HG02798 (cell line): ENCODE measurements at regions not wholly inside any gene's neighbourhood (a gene's known extent, or its start where the extent isn't known, plus 50 kb on each side); places are given as distances from the start of the nearest gene placed in this dataset.
"Not testable (repeated sequence)": the region's sequence is repeated elsewhere in the genome, so short reads cannot be mapped to it uniquely, and the experiment has no call there.

Source experiments
- ATAC-seq: cut with Tn5 transposase; IDR thresholded peaks from one replicate; pipeline ENCODE4 v1.9.1; 2021; ENCODE audit warnings: mild to moderate bottlenecking; ENCODE audit not compliant: unreplicated experiment, poor library complexity

DNA sequence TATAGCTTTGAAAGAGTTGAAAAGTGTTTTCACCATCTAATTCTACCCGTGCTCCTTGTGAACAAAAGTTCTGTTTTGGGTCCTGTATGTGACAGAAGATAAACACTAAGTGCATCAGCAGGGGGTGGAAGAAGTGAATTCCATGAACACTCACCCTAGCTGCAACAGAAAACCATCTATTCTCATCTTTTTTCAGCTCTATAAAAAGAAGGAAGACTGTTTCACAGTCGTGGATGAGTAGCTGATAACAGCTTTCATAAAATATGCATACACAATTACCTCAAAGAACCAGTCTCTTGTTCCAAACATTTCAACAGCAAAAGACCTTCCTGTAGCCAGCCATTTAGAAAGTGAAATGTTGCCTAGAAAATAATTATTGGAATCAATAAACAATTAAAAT lies 281.7 kb upstream of the RASGRP1 start:
- ATAC-seq, result no peak

GRCh38 chr15:38847666-38848065 lies 283.1 kb upstream of the RASGRP1 start:
- ATAC-seq, result no peak

- no peak for ATAC-seq
These were observed 284.4 kb upstream of the RASGRP1 start for GRCh38 chr15:38849046-38849445.

GRCh38 chr15:38852188-38852587 lies 287.6 kb upstream of the RASGRP1 start:
- ATAC-seq, result not testable (repeated sequence)

DNA sequence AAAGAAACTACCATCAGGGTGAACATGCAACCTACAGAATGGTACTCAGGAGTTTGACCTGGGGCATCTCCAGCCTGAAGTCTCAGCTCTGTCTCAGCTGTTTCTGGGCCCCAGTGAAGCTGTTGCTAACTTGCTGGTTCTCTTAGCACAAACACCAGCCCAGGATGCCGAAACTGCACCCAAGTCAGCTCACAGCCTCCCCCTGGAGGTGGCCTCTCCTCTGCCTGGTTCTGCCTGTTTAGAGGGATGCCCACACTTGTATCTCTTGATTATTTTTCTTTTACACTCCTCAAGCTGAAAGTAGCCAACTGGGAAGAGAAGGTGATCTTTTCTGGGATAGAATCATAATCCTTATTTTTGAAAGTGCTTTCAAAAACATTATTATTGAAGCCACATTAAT lies 289.0 kb upstream of the RASGRP1 start:
- no peak for ATAC-seq

- ATAC-seq, result no peak
These were observed 289.9 kb upstream of the RASGRP1 start for GRCh38 chr15:38854506-38854905.

DNA sequence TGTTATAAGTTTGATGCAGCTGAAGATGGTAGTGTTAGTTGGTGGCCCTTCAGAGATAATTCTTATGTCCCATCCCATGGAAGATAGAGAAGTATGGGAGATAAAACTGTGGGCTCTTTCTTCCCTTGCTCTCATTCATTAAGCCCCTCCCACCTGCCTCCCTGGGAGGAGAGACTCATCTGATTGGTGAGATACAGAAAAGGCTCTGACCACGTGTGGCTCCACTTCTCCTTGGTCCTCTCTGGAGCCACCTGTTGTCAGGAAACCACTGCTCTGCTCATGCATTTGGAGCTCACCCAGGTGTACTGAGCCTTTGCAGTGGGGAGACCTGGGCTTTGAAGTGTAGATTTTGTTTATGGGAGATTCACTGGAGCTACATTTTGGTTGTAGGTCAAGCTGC lies 293.2 kb upstream of the RASGRP1 start:
- no peak for ATAC-seq

GRCh38 chr15:38859574-38859973 lies 295.0 kb upstream of the RASGRP1 start:
- no peak for ATAC-seq

DNA sequence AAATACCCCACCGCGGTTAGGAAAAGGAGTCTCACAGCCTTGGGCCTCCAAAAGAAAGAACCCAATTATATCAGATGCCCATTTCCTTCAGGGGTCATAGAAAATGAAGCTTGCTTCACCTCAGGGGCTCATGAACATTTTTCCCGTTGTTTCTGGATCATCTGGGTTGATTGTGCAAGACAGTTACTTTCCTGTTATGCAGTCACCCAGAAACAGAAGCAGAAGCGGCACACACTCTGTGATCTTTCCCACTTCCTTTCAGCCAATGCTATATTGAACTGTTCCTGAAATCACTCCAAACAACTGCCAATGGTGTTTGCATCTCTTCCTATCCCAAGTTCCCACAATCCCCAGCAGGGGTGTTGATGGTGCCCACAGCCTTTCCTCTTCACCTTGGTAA lies 295.6 kb upstream of the RASGRP1 start:
- no peak for ATAC-seq

DNA sequence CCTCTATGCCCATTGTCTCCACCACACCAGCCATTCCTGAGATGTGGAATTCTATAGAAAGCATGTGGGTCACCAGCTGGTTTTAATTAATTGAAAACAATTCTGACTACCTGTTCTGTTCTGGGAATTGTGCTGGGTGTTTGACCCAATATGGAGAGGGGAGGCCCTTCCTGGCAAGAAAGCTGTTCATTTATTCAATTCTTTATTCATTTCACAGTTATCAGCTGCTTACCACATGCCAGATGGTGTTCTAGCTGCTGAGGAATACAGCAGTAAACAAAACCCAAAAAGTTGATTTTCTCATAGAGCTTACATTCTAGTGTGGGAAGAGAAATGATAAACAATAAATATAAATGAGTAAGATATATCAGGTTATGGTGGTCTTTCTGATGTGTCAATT lies 296.1 kb upstream of the RASGRP1 start:
- ATAC-seq, result no peak

GRCh38 chr15:38861108-38861507 lies 296.5 kb upstream of the RASGRP1 start:
- ATAC-seq, result no peak

- no peak for ATAC-seq
These were observed 297.5 kb upstream of the RASGRP1 start for GRCh38 chr15:38862099-38862498.

DNA sequence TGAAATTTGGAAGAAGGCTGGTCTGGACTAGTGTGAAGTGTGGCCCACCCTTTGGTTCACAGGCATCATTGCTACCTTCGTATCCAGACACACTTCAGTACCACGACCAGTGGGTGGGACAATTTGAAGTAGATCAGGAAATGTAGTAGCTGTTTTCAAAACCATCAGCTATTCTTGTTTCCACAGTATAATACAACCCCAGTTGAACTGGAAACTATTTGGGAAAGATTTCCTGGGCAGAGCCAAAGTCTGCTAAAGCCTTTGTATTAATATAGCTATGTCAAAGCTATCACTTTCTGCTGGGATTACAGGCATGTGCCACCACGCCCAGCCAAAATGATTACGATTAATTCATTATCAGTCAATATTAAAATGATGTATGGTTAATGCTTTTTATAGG lies 298.8 kb upstream of the RASGRP1 start:
- ATAC-seq, result no peak

GRCh38 chr15:38864122-38864521 lies 299.5 kb upstream of the RASGRP1 start:
- no peak for ATAC-seq

DNA sequence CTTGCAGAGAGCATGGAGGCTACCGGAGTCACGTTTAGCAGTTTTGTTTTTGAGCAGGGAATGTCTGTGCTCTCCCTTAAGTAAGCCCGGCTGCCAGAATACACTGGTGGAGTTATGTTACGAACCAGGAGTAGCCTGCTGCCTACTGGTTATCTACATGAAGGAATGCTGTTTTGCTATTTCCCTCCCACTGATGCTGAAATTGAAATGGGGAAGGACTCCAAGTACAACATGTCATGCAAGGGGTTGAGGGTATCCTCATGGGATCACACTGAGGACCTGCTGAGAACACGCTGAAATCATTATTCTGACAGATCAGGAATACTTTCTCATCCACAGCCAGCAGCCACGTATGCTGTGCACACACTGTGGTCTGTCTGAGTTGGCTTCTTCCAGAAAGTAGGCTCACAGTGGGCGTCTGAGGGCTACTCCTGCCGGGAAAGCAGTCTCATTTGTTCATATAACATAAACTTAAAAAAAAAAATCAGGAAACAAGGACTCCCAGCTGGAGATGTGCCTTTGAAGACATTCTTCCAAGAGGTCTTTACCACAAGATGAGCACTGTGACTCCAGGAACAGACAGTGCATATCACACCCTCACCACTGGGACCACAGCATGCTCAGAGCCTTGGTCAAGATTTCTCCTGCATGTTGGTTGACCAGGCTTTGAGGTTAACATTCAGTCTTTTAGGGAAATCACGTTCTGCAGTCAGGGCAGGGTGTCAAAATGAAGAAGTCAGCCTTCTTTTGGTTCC lies 300.4 kb upstream of the RASGRP1 start:
- ATAC-seq, result no peak

DNA sequence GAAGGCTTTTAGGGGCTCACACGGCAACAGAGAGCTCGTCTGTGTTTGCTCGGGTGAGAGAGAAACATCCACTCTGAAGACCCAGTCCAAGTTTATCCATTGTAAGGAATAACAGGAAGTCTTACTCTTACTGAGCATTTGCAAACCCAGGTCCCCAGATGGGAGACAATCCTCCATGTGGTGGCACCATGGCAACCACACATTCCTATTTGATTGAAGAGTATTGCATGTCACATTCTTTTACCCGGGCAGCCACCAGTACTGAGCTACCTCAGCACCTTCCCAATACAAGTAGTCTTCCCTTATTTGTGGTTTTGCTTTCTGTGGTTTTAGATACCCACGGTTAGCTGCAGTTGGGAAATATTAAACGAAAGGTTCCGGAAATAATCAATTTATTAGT lies 302.9 kb upstream of the RASGRP1 start:
- no peak for ATAC-seq

GRCh38 chr15:38868326-38869114 lies 303.9 kb upstream of the RASGRP1 start:
- ATAC-seq, result no peak

DNA sequence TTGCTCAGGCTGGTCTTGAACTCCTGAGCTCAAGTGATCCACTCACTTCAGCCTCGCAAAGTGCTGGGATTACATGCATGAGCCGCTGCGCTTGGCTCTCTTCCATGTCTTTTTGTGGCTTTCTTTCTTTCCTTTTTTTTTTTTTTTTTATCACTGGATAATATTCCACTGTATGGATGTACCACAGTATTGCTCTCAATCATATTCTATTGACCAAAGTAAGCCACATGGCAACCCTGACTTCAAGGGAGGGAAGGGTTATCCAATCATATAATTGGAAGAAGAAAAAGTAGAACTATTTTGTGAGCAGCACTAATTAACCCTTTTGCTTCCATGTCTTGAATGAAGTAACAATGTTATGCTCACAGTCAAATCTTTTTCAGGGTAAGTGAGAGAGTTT lies 307.0 kb upstream of the RASGRP1 start:
- ATAC-seq, result no peak

- ATAC-seq, result no peak
These were observed 308.1 kb upstream of the RASGRP1 start for GRCh38 chr15:38872732-38873131.

DNA sequence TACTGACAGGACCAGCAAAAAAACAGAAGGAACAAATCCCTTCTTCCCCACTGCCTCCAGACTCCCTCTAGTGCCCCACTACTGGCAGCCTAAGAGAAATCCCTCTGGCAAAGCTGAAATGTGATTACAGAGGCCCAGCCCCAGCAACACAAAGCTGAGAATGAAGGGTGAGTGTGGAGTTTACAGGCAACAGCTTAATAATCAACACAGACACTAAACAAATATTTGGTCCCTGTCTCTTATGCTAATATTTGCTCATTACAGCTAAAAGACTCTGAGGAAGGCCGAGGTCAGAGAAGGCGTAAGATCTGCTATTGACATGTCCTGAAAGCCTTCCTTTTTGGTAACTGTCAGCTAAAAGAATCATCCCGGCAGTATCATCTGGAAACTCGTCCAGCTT lies 308.5 kb upstream of the RASGRP1 start:
- ATAC-seq, result no peak

- ATAC-seq, result no peak
These were observed 309.9 kb upstream of the RASGRP1 start for GRCh38 chr15:38874464-38874863.

DNA sequence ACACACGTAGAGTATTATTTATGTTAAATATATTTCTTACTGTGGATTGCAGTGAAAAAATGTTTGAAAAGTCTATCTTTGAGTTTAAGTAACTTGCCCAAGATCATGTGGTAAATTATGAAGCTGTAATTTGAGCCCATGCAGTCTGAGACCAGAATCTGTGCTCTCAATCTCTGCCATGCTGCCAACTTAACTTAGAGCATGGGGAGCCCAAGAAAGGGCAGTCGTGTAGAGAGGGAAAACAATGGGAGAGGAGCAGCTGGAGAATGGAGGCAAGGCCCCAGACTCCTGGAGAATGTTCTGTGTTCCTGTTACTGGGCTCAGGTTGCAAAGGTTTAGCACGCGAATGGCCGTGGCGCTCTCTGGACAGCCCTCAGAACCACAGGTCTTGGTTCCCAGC lies 311.6 kb upstream of the RASGRP1 start:
- ATAC-seq, result no peak
